ENCODE measurements at regions not wholly inside any gene's neighbourhood (a gene's known extent, or its start where the extent isn't known, plus 50 kb on each side); places are given as distances from the start of the nearest gene placed in this dataset.

GRCh38 chr11:21968702-21969101, 224.2 kb upstream of the ANO5 start:
- H3K4me3 ChIP-seq (replicated peaks; ENCODE audit: low read depth, low read length): no peak overlapping the region
- no peak for DNase-seq (ENCODE audit: low read depth)
- no peak for TF ChIP-seq CTCF (IDR thresholded peaks at IDR 0.05; ENCODE audit: low read length, missing control alignments)

GRCh38 chr11:21969841-21970240, 223.0 kb upstream of the ANO5 start:
- DNase-seq (ENCODE audit: low read depth): no peak
- TF ChIP-seq CTCF (IDR thresholded peaks at IDR 0.05; ENCODE audit: low read length, missing control alignments): no peak
- no peak overlapping the region for H3K4me3 ChIP-seq (replicated peaks; ENCODE audit: low read depth, low read length)

- H3K4me3 ChIP-seq (replicated peaks; ENCODE audit: low read depth, low read length): no peak overlapping the region
- TF ChIP-seq CTCF (IDR thresholded peaks at IDR 0.05; ENCODE audit: low read length, missing control alignments): no peak
- DNase-seq (ENCODE audit: low read depth): no peak
Measured at GRCh38 chr11:21975242-21975641, 217.6 kb upstream of the ANO5 start.

GRCh38 chr11:21976210-21976609, 216.7 kb upstream of the ANO5 start:
- H3K4me3 ChIP-seq (replicated peaks; ENCODE audit: low read depth, low read length): no peak overlapping the region
- no peak for DNase-seq (ENCODE audit: low read depth)
- no peak for TF ChIP-seq CTCF (IDR thresholded peaks at IDR 0.05; ENCODE audit: low read length, missing control alignments)

GRCh38 chr11:21983431-21983830, 209.5 kb upstream of the ANO5 start:
- H3K4me3 ChIP-seq (replicated peaks; ENCODE audit: low read depth, low read length): no peak overlapping the region
- no peak for DNase-seq (ENCODE audit: low read depth)
- no peak for TF ChIP-seq CTCF (IDR thresholded peaks at IDR 0.05; ENCODE audit: low read length, missing control alignments)

GRCh38 chr11:21986361-21986760, 206.5 kb upstream of the ANO5 start:
- DNase-seq (ENCODE audit: low read depth): no peak
- no peak for TF ChIP-seq CTCF (IDR thresholded peaks at IDR 0.05; ENCODE audit: low read length, missing control alignments)
- no peak overlapping the region for H3K4me3 ChIP-seq (replicated peaks; ENCODE audit: low read depth, low read length)

GRCh38 chr11:21987261-21987660, 205.6 kb upstream of the ANO5 start:
- no peak overlapping the region for H3K4me3 ChIP-seq (replicated peaks; ENCODE audit: low read depth, low read length)
- DNase-seq (ENCODE audit: low read depth): no peak
- no peak for TF ChIP-seq CTCF (IDR thresholded peaks at IDR 0.05; ENCODE audit: low read length, missing control alignments)
